Smooth muscle cell (in vitro differentiated cells): ENCODE measurements at regions not wholly inside any gene's neighbourhood (a gene's known extent, or its start where the extent isn't known, plus 50 kb on each side); places are given as distances from the start of the nearest gene placed in this dataset.

Source experiments
- DNase-seq: peaks from one replicate; lab custom pipeline; 2025; ENCODE audit not compliant: unreplicated experiment; lab: John Stamatoyannopoulos, UW
- H2AFZ ChIP-seq: fragments of 200-600 bp; sonication (generic); 2 replicates; pipeline ENCODE4 v1.6.0; 2016; ENCODE audit warnings: antibody characterized with exemption, low read depth, mild to moderate bottlenecking
- H3F3A ChIP-seq: fragments of 200-600 bp; sonication (generic); 2 replicates; pipeline ENCODE4 v1.6.0; 2017; ENCODE audit warnings: antibody characterized with exemption, low read depth
- H3K27ac ChIP-seq: fragments of 200-600 bp; sonication (generic); 2 replicates; pipeline ENCODE4 v1.5.1; 2016; ENCODE audit warnings: low read depth, mild to moderate bottlenecking
- H3K27me3 ChIP-seq: fragments of 200-600 bp; sonication (generic); 2 replicates; pipeline ENCODE4 v1.6.1; 2016; ENCODE audit warnings: low read depth, mild to moderate bottlenecking
- H3K36me3 ChIP-seq: fragments of 200-600 bp; sonication (generic); 2 replicates; pipeline ENCODE4 v1.5.1; 2016; ENCODE audit warnings: low read depth
- H3K4me1 ChIP-seq: fragments of 200-600 bp; sonication (generic); 2 replicates; pipeline ENCODE4 v1.5.1; 2016; ENCODE audit warnings: low read depth
- H3K4me2 ChIP-seq: fragments of 200-600 bp; sonication (generic); 2 replicates; pipeline ENCODE4 v1.6.0; 2016; ENCODE audit warnings: mild to moderate bottlenecking
- H3K4me3 ChIP-seq: fragments of 200-600 bp; sonication (generic); 2 replicates; pipeline ENCODE4 v1.5.1; 2016; ENCODE audit warnings: mild to moderate bottlenecking
- H3K79me2 ChIP-seq: fragments of 200-600 bp; sonication (generic); 2 replicates; pipeline ENCODE4 v1.6.0; 2016; ENCODE audit warnings: low read depth, mild to moderate bottlenecking
- H3K9ac ChIP-seq: fragments of 200-600 bp; sonication (generic); 2 replicates; pipeline ENCODE4 v1.6.0; 2016; ENCODE audit warnings: low read depth
- H3K9me3 ChIP-seq: fragments of 200-600 bp; sonication (generic); replicated peaks from 2 replicates; pipeline ENCODE4 v1.5.1; 2016; ENCODE audit warnings: low read depth
- H4K20me1 ChIP-seq: fragments of 200-600 bp; sonication (generic); 2 replicates; pipeline ENCODE4 v1.6.0; 2016; ENCODE audit warnings: low read depth
- CTCF ChIP-seq: fragments of 200-600 bp; sonication (generic); IDR thresholded peaks from 2 replicates; pipeline ENCODE4 v1.5.1; 2017; ENCODE audit warnings: borderline replicate concordance, mild to moderate bottlenecking, antibody characterized with exemption; ENCODE audit not compliant: insufficient read depth, poor library complexity, severe bottlenecking
- WGBS: methylation state at CpG from one replicate; pipeline ENCODE4 v1.1.7; 2016; ENCODE audit warnings: low lambda C conversion rate; 5-methylcytosine and 5-hydroxymethylcytosine counted together

GRCh38 chr3:94548581-94549316, 485.9 kb downstream of the NSUN3 start:
- Histone ChIP-seq H4K20me1 (no peaks in the 10 kb centered on the region), H3K4me2 (no peak overlapping the region), H3K79me2 (no peaks in the 10 kb centered on the region), H2AFZ (no peak overlapping the region), H3K27me3 (no peaks in the 10 kb centered on the region), H3K4me3 (no peak overlapping the region), H3K9ac (no peak overlapping the region), H3K4me1 (no peaks in the 10 kb centered on the region), H3K9me3 (no peaks in the 10 kb centered on the region), H3F3A (no peaks in the 10 kb centered on the region), H3K36me3 (no peaks in the 10 kb centered on the region), H3K27ac (no peak overlapping the region)
- WGBS, result 41% methylated on average over 1 of the region's 1 CpG
- DNase-seq, result no peak
- no peak for TF ChIP-seq CTCF

- Histone ChIP-seq H3K79me2 (no peaks in the 10 kb centered on the region), H3K27ac (no peak overlapping the region), H3K4me3 (no peak overlapping the region), H3F3A (no peaks in the 10 kb centered on the region), H3K4me2 (no peak overlapping the region), H3K36me3 (no peaks in the 10 kb centered on the region), H3K4me1 (no peaks in the 10 kb centered on the region), H2AFZ (no peak overlapping the region), H3K9ac (no peak overlapping the region), H3K27me3 (no peaks in the 10 kb centered on the region), H4K20me1 (no peaks in the 10 kb centered on the region), H3K9me3 (no peaks in the 10 kb centered on the region)
- no peak for DNase-seq
- no peak for TF ChIP-seq CTCF
- WGBS, result 49% methylated on average over 3 of the region's 3 CpGs
These were observed 498.2 kb downstream of the NSUN3 start for GRCh38 chr3:94561094-94561493.

- Histone ChIP-seq H3K27me3 (no peaks in the 10 kb centered on the region), H3K79me2 (no peaks in the 10 kb centered on the region), H3K4me1 (no peaks in the 10 kb centered on the region), H2AFZ (no peak overlapping the region), H3K36me3 (no peaks in the 10 kb centered on the region), H3K4me2 (no peak overlapping the region), H3F3A (no peaks in the 10 kb centered on the region), H4K20me1 (no peaks in the 10 kb centered on the region), H3K9me3 (no peaks in the 10 kb centered on the region), H3K4me3 (no peak overlapping the region), H3K27ac (no peak overlapping the region), H3K9ac (no peak overlapping the region)
- no peak for TF ChIP-seq CTCF
- no peak for DNase-seq
- WGBS, result 84% methylated on average over 1 of the region's 1 CpG
These were observed 501.4 kb downstream of the NSUN3 start for GRCh38 chr3:94564247-94564646.

- H3K9me3 ChIP-seq, result no peaks in the 10 kb centered on the region
- no peak overlapping the region for H2AFZ ChIP-seq
- no peak for DNase-seq
- no peaks in the 10 kb centered on the region for H3K27me3 ChIP-seq
- no peak for TF ChIP-seq CTCF
- H3K4me1 ChIP-seq, result no peaks in the 10 kb centered on the region
- no peaks in the 10 kb centered on the region for H3F3A ChIP-seq
- no peak overlapping the region for H3K4me2 ChIP-seq
- H3K4me3 ChIP-seq, result no peak overlapping the region
- no peak overlapping the region for H3K27ac ChIP-seq
- 0% methylated on average over 1 of the region's 1 CpG for WGBS
- H3K79me2 ChIP-seq, result no peaks in the 10 kb centered on the region
- no peak overlapping the region for H3K9ac ChIP-seq
- H3K36me3 ChIP-seq, result no peaks in the 10 kb centered on the region
- H4K20me1 ChIP-seq, result no peaks in the 10 kb centered on the region
These were observed 505.2 kb downstream of the NSUN3 start for GRCh38 chr3:94568041-94568440.
